Ascending aorta (tissue), 2 donors: ENCODE measurements at regions not wholly inside any gene's neighbourhood (a gene's known extent, or its start where the extent isn't known, plus 50 kb on each side); places are given as distances from the start of the nearest gene placed in this dataset.
"Not testable (repeated sequence)": the region's sequence is repeated elsewhere in the genome, so short reads cannot be mapped to it uniquely, and the experiment has no call there.

Source experiments
- DNase-seq, 2 donors: peaks; one replicate each; pipeline ENCODE4 v3.0.0-alpha.2; 2019; ENCODE audit warnings: low spot score in 2 of 2
- H3K27ac ChIP-seq, 2 donors: fragments of 200-600 bp; sonication (generic); one replicate each; pipeline ENCODE4 v1.5.1; 2016 to 2017; ENCODE audit warnings: mild to moderate bottlenecking in 1 of 2
- H3K27me3 ChIP-seq: fragments of 200-600 bp; sonication (generic); one replicate; pipeline ENCODE4 v1.5.1; 2017
- H3K36me3 ChIP-seq, 2 donors: fragments of 200-600 bp; sonication (generic); one replicate each; pipeline ENCODE4 v1.5.1; 2016
- H3K4me1 ChIP-seq, 2 donors: fragments of 200-600 bp; sonication (generic); one replicate each; pipeline ENCODE4 v1.5.1; 2016 to 2017; ENCODE audit warnings: mild to moderate bottlenecking in 1 of 2
- H3K4me3 ChIP-seq, 2 donors: fragments of 200-600 bp; sonication (generic); one replicate each; pipeline ENCODE4 v1.5.1; 2016 to 2017; ENCODE audit warnings: mild to moderate bottlenecking in 1 of 2
- H3K9me3 ChIP-seq, 2 donors: fragments of 200-600 bp; sonication (generic); one replicate each; pipeline ENCODE4 v1.5.1; 2016
- CTCF ChIP-seq, 3 experiments: fragments of 200-600 bp in 2 of 3; fragments of 450-650 bp in 1 of 3; sonication (generic) in 2 of 3; IDR thresholded peaks; one replicate each; pipeline ENCODE4 v1.5.1; 2016 to 2019; ENCODE audit warnings: antibody characterized with exemption in 3 of 3, mild to moderate bottlenecking in 1 of 3, moderate library complexity in 1 of 3
- intact Hi-C: fragments of 100-400 bp; cut with DNase I; formaldehyde crosslinking; loops from one replicate; pipeline ENCODE4 v1.15.1; 2023

DNA sequence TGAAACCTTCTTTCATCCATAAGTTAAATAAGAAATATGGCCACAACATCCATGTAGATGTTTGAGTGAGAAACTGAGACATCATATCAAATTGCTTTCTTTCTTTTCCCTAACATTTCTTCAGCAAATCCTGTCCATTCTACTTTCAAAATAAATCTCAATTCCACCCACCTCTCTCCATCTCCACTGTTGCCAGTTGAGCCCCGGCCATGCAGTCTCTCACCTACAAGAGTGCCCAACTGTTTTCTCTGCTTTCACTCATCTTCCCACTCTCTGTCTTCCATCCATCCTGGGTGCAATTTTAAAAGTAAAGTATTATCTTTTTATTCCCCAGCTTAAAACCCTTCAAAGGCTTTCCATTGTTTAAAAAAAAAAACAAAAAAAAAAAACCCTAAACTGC lies 260.4 kb downstream of the DEPDC1B start:
- no peaks in the 10 kb centered on the region for H3K9me3 ChIP-seq

DNA sequence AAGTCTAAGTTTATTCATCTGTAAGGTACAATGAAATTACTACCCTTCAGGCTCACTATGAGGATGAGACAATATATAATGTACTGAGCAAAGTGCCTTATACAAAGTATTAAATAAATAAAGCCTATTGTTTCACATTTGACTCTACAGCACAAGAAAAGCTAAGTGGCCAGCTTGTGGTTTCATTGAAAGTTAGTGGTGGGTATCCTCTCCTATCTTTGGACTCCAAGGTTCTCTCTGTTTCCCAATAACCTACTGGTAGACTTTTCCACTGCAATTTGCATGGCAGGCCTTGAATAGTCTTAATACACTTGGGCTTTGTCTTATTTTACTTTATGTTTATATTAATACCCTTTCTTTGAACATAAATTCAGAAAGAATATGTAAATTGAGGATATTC lies 262.7 kb downstream of the DEPDC1B start:
- no peak overlapping the region for H3K27ac ChIP-seq
- no peak for TF ChIP-seq CTCF (IDR thresholded peaks at IDR 0.05)
- no peaks in the 10 kb centered on the region for H3K36me3 ChIP-seq
- DNase-seq = no peak
- H3K4me3 ChIP-seq = no peak overlapping the region
- intact Hi-C loops = no loop called here
- no peaks in the 10 kb centered on the region for H3K27me3 ChIP-seq
- H3K9me3 ChIP-seq = no peaks in the 10 kb centered on the region
- peaks cover 0 to 9% of the 10 kb centered on the region in 2 donors for H3K4me1 ChIP-seq

More for the DNA sequence above, 260.4 kb downstream of the DEPDC1B start:
- no peak for TF ChIP-seq CTCF (IDR thresholded peaks at IDR 0.05)
- no peak overlapping the region for H3K27ac ChIP-seq
- no peaks in the 10 kb centered on the region for H3K36me3 ChIP-seq
- DNase-seq = no peak
- no peak overlapping the region for H3K4me3 ChIP-seq
- H3K27me3 ChIP-seq = no peaks in the 10 kb centered on the region
- peaks cover 0 to 6% of the 10 kb centered on the region in 2 donors for H3K4me1 ChIP-seq
- intact Hi-C loops = no loop called here

GRCh38 chr5:60436518-60436917 lies 263.4 kb downstream of the DEPDC1B start:
- Histone ChIP-seq H3K27me3 (no peaks in the 10 kb centered on the region), H3K4me3 (no peak overlapping the region), H3K4me1 (peaks cover 0 to 9% of the 10 kb centered on the region in 2 donors), H3K9me3 (no peaks in the 10 kb centered on the region), H3K36me3 (no peaks in the 10 kb centered on the region), H3K27ac (no peak overlapping the region)
- intact Hi-C loops = no loop called here
- no peak for DNase-seq
- no peak for TF ChIP-seq CTCF (IDR thresholded peaks at IDR 0.05)

- Histone ChIP-seq H3K27ac (no peak overlapping the region), H3K4me1 (peaks cover 0 to 9% of the 10 kb centered on the region in 2 donors), H3K9me3 (no peaks in the 10 kb centered on the region), H3K27me3 (no peaks in the 10 kb centered on the region), H3K4me3 (no peak overlapping the region), H3K36me3 (no peaks in the 10 kb centered on the region)
- no peak for DNase-seq
- TF ChIP-seq CTCF (IDR thresholded peaks at IDR 0.05) = no peak
- intact Hi-C loops = no loop called here
These were observed 264.2 kb downstream of the DEPDC1B start for GRCh38 chr5:60435808-60436207.

- H3K27ac ChIP-seq = peak overlapping the region in 1 of 2 donors; percentile 74
These were observed 273.8 kb downstream of the DEPDC1B start for GRCh38 chr5:60426189-60426588.

GRCh38 chr5:60420773-60421172 lies 279.2 kb downstream of the DEPDC1B start:
- H3K4me3 ChIP-seq, H3K4me1 ChIP-seq, DNase-seq, H3K36me3 ChIP-seq, H3K27ac ChIP-seq, intact Hi-C loops, H3K27me3 ChIP-seq: not testable (repeated sequence)
- peaks cover 0 to 11% of the 10 kb centered on the region in 2 donors for H3K9me3 ChIP-seq

More at GRCh38 chr5:60426189-60426588, 273.8 kb downstream of the DEPDC1B start:
- H3K4me3 ChIP-seq, H3K27me3 ChIP-seq, H3K36me3 ChIP-seq, intact Hi-C loops, DNase-seq, H3K9me3 ChIP-seq, H3K4me1 ChIP-seq: not testable (repeated sequence)
